H1 (cell line): ENCODE measurements at regions not wholly inside any gene's neighbourhood (a gene's known extent, or its start where the extent isn't known, plus 50 kb on each side); places are given as distances from the start of the nearest gene placed in this dataset.

ENCODE experiments used
- CTCF ChIA-PET: fragments of 300-600 bp; sonication (Branson Sonifier 250); formaldehyde crosslinking; loops from one replicate; lab custom pipeline; 2021; ENCODE audit not compliant: partially characterized antibody; lab: Charles Lee
- POLR2A ChIA-PET: fragments of 300-600 bp; sonication (Branson Sonifier 250); formaldehyde crosslinking; loops from one replicate; lab custom pipeline; 2021; ENCODE audit warnings: inconsistent platforms; ENCODE audit not compliant: partially characterized antibody; lab: Charles Lee
- DNase-seq, 2 experiments: peaks; one replicate each; pipeline versions ENCODE4 v3.0.0 to v3.0.0-alpha.2; 2010 to 2022; ENCODE audit warnings: low spot score in 2 of 2, low read depth in 1 of 2, mixed read lengths in 1 of 2
- FAIRE-seq: peaks from 2 replicates; lab custom pipeline; 2011; peaks lifted over from hg19 to GRCh38; lab: Jason Lieb, UNC
- H2AFZ ChIP-seq: 2 replicates; pipeline ENCODE4 v1.8.1; 2012; ENCODE audit warnings: low read length, inconsistent platforms
- H2AK5ac ChIP-seq: 2 replicates; pipeline ENCODE4 v1.6.1; 2013; ENCODE audit warnings: low read depth, low read length
- H2BK120ac ChIP-seq: replicated peaks from 2 replicates; pipeline ENCODE3; 2013; ENCODE audit warnings: low read depth, low read length, inconsistent platforms
- H2BK12ac ChIP-seq: 2 replicates; pipeline ENCODE4 v1.6.1; 2013; ENCODE audit warnings: low read depth, low read length
- H2BK15ac ChIP-seq: 2 replicates; pipeline ENCODE4 v1.6.1; 2013; ENCODE audit warnings: low read length
- H2BK20ac ChIP-seq: 2 replicates; pipeline ENCODE4 v1.6.1; 2013; ENCODE audit warnings: low read length
- H2BK5ac ChIP-seq: 2 replicates; pipeline ENCODE4 v1.6.1; 2013; ENCODE audit warnings: low read depth, low read length
- H3K14ac ChIP-seq: 2 replicates; pipeline ENCODE4 v1.6.1; 2013; ENCODE audit warnings: inconsistent platforms; ENCODE audit not compliant: insufficient read length
- H3K18ac ChIP-seq: 2 replicates; pipeline ENCODE4 v1.6.1; 2013; ENCODE audit warnings: low read length; ENCODE audit errors: extremely low read depth
- H3K23ac ChIP-seq: 2 replicates; pipeline ENCODE4 v1.6.1; 2013; ENCODE audit warnings: inconsistent platforms; ENCODE audit not compliant: insufficient read length
- H3K23me2 ChIP-seq: 2 replicates; pipeline ENCODE4 v1.6.1; 2013; ENCODE audit warnings: low read depth, low read length
- H3K27ac ChIP-seq: 2 replicates; pipeline ENCODE4 v1.6.1; 2011; ENCODE audit warnings: low read depth, low read length, inconsistent platforms
- H3K27me3 ChIP-seq, 4 experiments: replicated peaks in 1 of 4; 1 replicate in 1 of 4; 2 replicates in 3 of 4; pipeline versions ENCODE4 v1.6.1 to v1.8.1; 2011 to 2013; ENCODE audit warnings: low read length in 3 of 4, mild to moderate bottlenecking in 3 of 4, inconsistent platforms in 2 of 4, mixed read lengths in 2 of 4, moderate library complexity in 1 of 4; ENCODE audit not compliant: control insufficient read depth in 3 of 4, insufficient read depth in 3 of 4; ENCODE audit errors: extremely low read depth in 1 of 4
- H3K36me3 ChIP-seq, 4 experiments: 2 replicates each; pipeline versions ENCODE4 v1.6.1 to v1.8.1; 2011 to 2013; ENCODE audit warnings: mild to moderate bottlenecking in 4 of 4, low read length in 3 of 4, moderate library complexity in 2 of 4, control low read depth in 1 of 4, inconsistent platforms in 1 of 4; ENCODE audit not compliant: insufficient read depth in 4 of 4, control insufficient read depth in 2 of 4
- H3K4ac ChIP-seq: replicated peaks from 2 replicates; pipeline ENCODE3; 2013; ENCODE audit warnings: low read length, low read depth, mixed read lengths, inconsistent platforms; ENCODE audit not compliant: insufficient read length
- H3K4me1 ChIP-seq, 4 experiments: replicated peaks in 1 of 4; 1 replicate in 1 of 4; 2 replicates in 3 of 4; pipeline versions ENCODE4 v1.6.1 to v1.8.1; 2011 to 2013; ENCODE audit warnings: low read length in 3 of 4, inconsistent platforms in 2 of 4, mixed read lengths in 1 of 4; ENCODE audit not compliant: insufficient read depth in 4 of 4, control insufficient read depth in 3 of 4
- H3K4me2 ChIP-seq, 2 experiments: 2 replicates each; pipeline versions ENCODE4 v1.6.1 to v1.8.1; 2011 to 2013; ENCODE audit warnings: low read depth in 2 of 2, low read length in 2 of 2, control low read depth in 1 of 2, inconsistent platforms in 1 of 2, mild to moderate bottlenecking in 1 of 2; ENCODE audit not compliant: insufficient read depth in 1 of 2
- H3K4me3 ChIP-seq, 4 experiments: fragments of 200-600, 300-600 bp in 1 of 4; sonication (generic), shearing (Covaris generic), sonication (Bioruptor Twin) in 1 of 4; 2 replicates each; pipeline versions ENCODE4 v1.5.1 to v1.8.1; 2011 to 2016; ENCODE audit warnings: low read length in 4 of 4, low read depth in 3 of 4, control low read depth in 2 of 4, inconsistent platforms in 2 of 4, mild to moderate bottlenecking in 2 of 4, mixed read lengths in 1 of 4, moderate library complexity in 1 of 4; ENCODE audit not compliant: insufficient read depth in 2 of 4; ENCODE audit errors: extremely low read depth in 1 of 4
- H3K56ac ChIP-seq: replicated peaks from 2 replicates; pipeline ENCODE3; 2013; ENCODE audit warnings: low read depth, mild to moderate bottlenecking, mixed read lengths, low read length, inconsistent platforms; ENCODE audit not compliant: insufficient read length
- H3K79me1 ChIP-seq: 2 replicates; pipeline ENCODE4 v1.6.1; 2013; ENCODE audit warnings: low read depth, low read length, control low read depth
- H3K79me2 ChIP-seq, 2 experiments: 2 replicates each; pipeline versions ENCODE4 v1.6.1 to v1.8.1; 2012 to 2013; ENCODE audit warnings: low read length in 2 of 2, mild to moderate bottlenecking in 2 of 2, inconsistent platforms in 1 of 2; ENCODE audit not compliant: insufficient read depth in 2 of 2, control insufficient read depth in 1 of 2
- H3K9ac ChIP-seq, 4 experiments: replicated peaks in 1 of 4; 1 replicate in 1 of 4; 2 replicates in 3 of 4; pipeline versions ENCODE4 v1.6.1 to v1.8.1; 2011 to 2013; ENCODE audit warnings: low read depth in 3 of 4, low read length in 3 of 4, control low read depth in 2 of 4, mild to moderate bottlenecking in 2 of 4, moderate library complexity in 2 of 4, inconsistent platforms in 1 of 4; ENCODE audit errors: extremely low read depth in 1 of 4
- H3K9me3 ChIP-seq, 2 experiments: 2 replicates each; pipeline versions ENCODE4 v1.6.1 to v1.8.1; 2012 to 2013; ENCODE audit warnings: mild to moderate bottlenecking in 2 of 2, moderate library complexity in 2 of 2, control low read depth in 1 of 2, inconsistent platforms in 1 of 2, low read depth in 1 of 2, low read length in 1 of 2, mixed read lengths in 1 of 2; ENCODE audit not compliant: insufficient read depth in 2 of 2
- H4K20me1 ChIP-seq, 2 experiments: replicated peaks in 1 of 2; 2 replicates each; pipeline versions ENCODE3 to v1.8.1; 2011 to 2013; ENCODE audit warnings: inconsistent platforms in 2 of 2, low read length in 2 of 2, mild to moderate bottlenecking in 1 of 2; ENCODE audit not compliant: insufficient read depth in 2 of 2, control insufficient read depth in 1 of 2
- H4K5ac ChIP-seq: 2 replicates; pipeline ENCODE4 v1.6.1; 2013; ENCODE audit warnings: low read length, low read depth, mixed read lengths, inconsistent platforms; ENCODE audit not compliant: insufficient read length
- H4K8ac ChIP-seq: 2 replicates; pipeline ENCODE4 v1.8.0; 2013; ENCODE audit warnings: mild to moderate bottlenecking, moderate library complexity, low read length, inconsistent platforms; ENCODE audit not compliant: insufficient read depth; ENCODE audit errors: extremely low read depth
- H4K91ac ChIP-seq: replicated peaks from 2 replicates; pipeline ENCODE3; 2013; ENCODE audit warnings: low read length, mixed read lengths, inconsistent platforms; ENCODE audit not compliant: insufficient read length
- BCL11A ChIP-seq, 2 experiments: IDR thresholded peaks; one replicate each; pipeline ENCODE4 v1.6.1; 2011; ENCODE audit warnings: low read depth in 2 of 2, low read length in 2 of 2, mild to moderate bottlenecking in 2 of 2
- BRCA1 ChIP-seq: IDR thresholded peaks from 2 replicates; pipeline ENCODE4 v1.6.1; 2012; ENCODE audit warnings: low read depth, low read length, improper control_type of control experiment
- CEBPB ChIP-seq: IDR thresholded peaks from 2 replicates; pipeline ENCODE4 v1.6.1; 2012; ENCODE audit warnings: low read depth, low read length
- CHD2 ChIP-seq: IDR thresholded peaks from 2 replicates; pipeline ENCODE4 v1.6.1; 2012; ENCODE audit warnings: low read length, improper control_type of control experiment
- KDM5A ChIP-seq: fragments of 200-600 bp; IDR thresholded peaks from 2 replicates; pipeline ENCODE4 v1.7.1; 2012; ENCODE audit warnings: mild to moderate bottlenecking, low read length, inconsistent platforms, mixed read lengths
- POU5F1 ChIP-seq: IDR thresholded peaks from 2 replicates; pipeline ENCODE4 v1.6.1; 2011; ENCODE audit warnings: low read depth, mild to moderate bottlenecking, low read length, moderate library complexity
- RBBP5 ChIP-seq: IDR thresholded peaks from 2 replicates; pipeline ENCODE4 v1.7.1; 2012; ENCODE audit warnings: low read depth, mild to moderate bottlenecking, inconsistent platforms, low read length, moderate library complexity, borderline replicate concordance
- RNF2 ChIP-seq: fragments of 200-900, 300-1000 bp; sonication (generic); IDR thresholded peaks from 2 replicates; pipeline ENCODE4 v1.7.1; 2016; ENCODE audit warnings: borderline replicate concordance, low read depth, mild to moderate bottlenecking, antibody characterized with exemption, low read length; ENCODE audit not compliant: poor library complexity, severe bottlenecking; ENCODE audit errors: missing control alignments
- SIRT6 ChIP-seq: IDR thresholded peaks from one replicate; pipeline ENCODE4 v1.7.1; 2012; ENCODE audit warnings: low read length, inconsistent platforms
- SUZ12 ChIP-seq: fragments of 200-600 bp; sonication (generic); IDR thresholded peaks from 2 replicates; pipeline ENCODE4 v1.6.1; 2012; ENCODE audit warnings: mild to moderate bottlenecking, inconsistent platforms, low read length, moderate library complexity, mixed read lengths
- TAF1 ChIP-seq: IDR thresholded peaks from 2 replicates; pipeline ENCODE4 v1.6.1; 2011; ENCODE audit warnings: mild to moderate bottlenecking, low read depth, low read length
- USF2 ChIP-seq: IDR thresholded peaks from 2 replicates; pipeline ENCODE4 v1.6.1; 2011; ENCODE audit warnings: low read length, improper control_type of control experiment
- WGBS, 2 experiments: shearing (Covaris generic) in 1 of 2; methylation state at CpG; one replicate each; pipeline versions ENCODE4 v1.1.6 to v1.1.7; 2013 to 2015; ENCODE audit warnings: low lambda C conversion rate in 2 of 2, mixed read lengths in 2 of 2, inconsistent platforms in 1 of 2, low coverage in 1 of 2, missing lambda C conversion rate in 1 of 2; ENCODE audit not compliant: insufficient replicate concordance in 2 of 2, insufficient coverage in 1 of 2, insufficient read length in 1 of 2; ENCODE audit errors: extremely low coverage in 1 of 2, missing lambda C conversion rate in 1 of 2; 5-methylcytosine and 5-hydroxymethylcytosine counted together

GRCh38 chrX:121854614-121854911, 807.2 kb downstream of the GLUD2 start:
- Histone ChIP-seq H3K23ac (no peak overlapping the region), H3K14ac (no peak overlapping the region), H3K79me1 (no peaks in the 10 kb centered on the region), H3K4me2 (no peak overlapping the region)
- no CpG with 5 or more reads among the region's 5 CpGs for WGBS, 2 experiments
- no peak for DNase-seq
- TF ChIP-seq CHD2 (no peak), RBBP5 (no peak), SUZ12 (no peak), POU5F1 (no peak), KDM5A (no peak), USF2 (no peak), BCL11A (IDR thresholded peaks at IDR 0.05; ENCODE audit: low read depth in 2 of 2, low read length in 2 of 2) (no peak), RNF2 (no peak), SIRT6 (no peak), CEBPB (no peak), TAF1 (no peak), BRCA1 (no peak)
- TF ChIP-seq, all 59 proteins: peak for 0
- H4K20me1 ChIP-seq = no peaks in the 10 kb centered on the region
- H3K4me3 ChIP-seq = no peak overlapping the region
- H3K27me3 ChIP-seq = no peaks in the 10 kb centered on the region
- ChIA-PET CTCF (no interaction called here), POLR2A (no interaction called here)
- no peaks in the 10 kb centered on the region for H3K79me2 ChIP-seq
- H3K9me3 ChIP-seq = no peaks in the 10 kb centered on the region
- H3K23me2 ChIP-seq = no peaks in the 10 kb centered on the region
- no peak overlapping the region for H3K18ac ChIP-seq
- H2BK15ac ChIP-seq = no peak overlapping the region
- no peak overlapping the region for H2BK120ac ChIP-seq
- H4K8ac ChIP-seq = no peak overlapping the region
- H4K91ac ChIP-seq = no peak overlapping the region
- H3K4ac ChIP-seq = no peak overlapping the region
- no peak overlapping the region for H2AK5ac ChIP-seq
- no peak overlapping the region for H3K9ac ChIP-seq
- H3K36me3 ChIP-seq = no peaks in the 10 kb centered on the region
- no peak overlapping the region for H3K56ac ChIP-seq
- H3K27ac ChIP-seq = no peak overlapping the region
- H2BK20ac ChIP-seq = no peak overlapping the region
- H2AFZ ChIP-seq = no peak overlapping the region
- no peaks in the 10 kb centered on the region for H3K4me1 ChIP-seq
- no peak overlapping the region for H4K5ac ChIP-seq
- FAIRE-seq = no peak
- H2BK12ac ChIP-seq = no peak overlapping the region
- H2BK5ac ChIP-seq = no peak overlapping the region
